Osteocyte (in vitro differentiated cells): ENCODE measurements at regions not wholly inside any gene's neighbourhood (a gene's known extent, or its start where the extent isn't known, plus 50 kb on each side); places are given as distances from the start of the nearest gene placed in this dataset.

Experiments
- DNase-seq: peaks from one replicate; pipeline ENCODE4 v3.0.0; 2021; ENCODE audit warnings: mixed read lengths; ENCODE audit not compliant: unreplicated experiment; ENCODE audit errors: extremely low spot score
- H3K27ac Mint-ChIP-seq: one replicate; pipeline ENCODE4 v1.8.0; 2021; ENCODE audit warnings: mild to moderate bottlenecking, mixed read lengths; ENCODE audit not compliant: unreplicated experiment
- H3K27me3 Mint-ChIP-seq: one replicate; pipeline ENCODE4 v1.8.0; 2021; ENCODE audit warnings: mixed read lengths; ENCODE audit not compliant: unreplicated experiment
- H3K36me3 Mint-ChIP-seq: one replicate; pipeline ENCODE4 v1.8.0; 2021; ENCODE audit warnings: mixed read lengths; ENCODE audit not compliant: unreplicated experiment
- H3K4me1 Mint-ChIP-seq: one replicate; pipeline ENCODE4 v1.8.0; 2021; ENCODE audit warnings: mixed read lengths; ENCODE audit not compliant: unreplicated experiment
- H3K4me3 Mint-ChIP-seq: one replicate; pipeline ENCODE4 v1.8.0; 2021; ENCODE audit warnings: mild to moderate bottlenecking, moderate library complexity, mixed read lengths; ENCODE audit not compliant: unreplicated experiment
- H3K9me3 Mint-ChIP-seq: one replicate; pipeline ENCODE4 v1.8.0; 2021; ENCODE audit warnings: mixed read lengths; ENCODE audit not compliant: unreplicated experiment
- CTCF ChIP-seq: fragments of 200-600 bp; sonication (generic); IDR thresholded peaks from 2 replicates; pipeline ENCODE4 v1.5.0; 2021; ENCODE audit warnings: antibody characterized with exemption, mild to moderate bottlenecking, moderate library complexity

GRCh38 chr7:118082506-118082905 lies 101.5 kb upstream of the LSM8 start:
- no peak for TF ChIP-seq CTCF
- Mint-ChIP-seq H3K4me3 (no peak overlapping the region), H3K27ac (no peak overlapping the region), H3K9me3 (no peaks in the 10 kb centered on the region), H3K36me3 (no peaks in the 10 kb centered on the region), H3K4me1 (peaks cover 4% of the 10 kb centered on the region), H3K27me3 (no peaks in the 10 kb centered on the region)
- no peak for DNase-seq

GRCh38 chr7:118085000-118085399 lies 99.0 kb upstream of the LSM8 start:
- Mint-ChIP-seq H3K4me1 (peaks cover 4% of the 10 kb centered on the region), H3K27ac (no peak overlapping the region), H3K9me3 (no peaks in the 10 kb centered on the region), H3K27me3 (no peaks in the 10 kb centered on the region), H3K4me3 (no peak overlapping the region), H3K36me3 (no peaks in the 10 kb centered on the region)
- DNase-seq, result no peak
- no peak for TF ChIP-seq CTCF

- H3K9me3 Mint-ChIP-seq, result no peaks in the 10 kb centered on the region
- peaks cover 4% of the 10 kb centered on the region for H3K4me1 Mint-ChIP-seq
- no peaks in the 10 kb centered on the region for H3K36me3 Mint-ChIP-seq
- TF ChIP-seq CTCF, result no peak
- H3K27me3 Mint-ChIP-seq, result peaks cover 7% of the 10 kb centered on the region
- no peak overlapping the region for H3K27ac Mint-ChIP-seq
- DNase-seq, result no peak
- no peak overlapping the region for H3K4me3 Mint-ChIP-seq
Observed at GRCh38 chr7:118087126-118087525, 96.8 kb upstream of the LSM8 start.

GRCh38 chr7:118094044-118094443 lies 89.9 kb upstream of the LSM8 start:
- Mint-ChIP-seq H3K4me3 (no peak overlapping the region), H3K27me3 (peaks cover 22% of the 10 kb centered on the region), H3K27ac (no peak overlapping the region), H3K9me3 (no peaks in the 10 kb centered on the region), H3K36me3 (no peaks in the 10 kb centered on the region), H3K4me1 (no peaks in the 10 kb centered on the region)
- no peak for TF ChIP-seq CTCF
- no peak for DNase-seq

- Mint-ChIP-seq H3K9me3 (peaks cover 5% of the 10 kb centered on the region), H3K27me3 (peaks cover 8% of the 10 kb centered on the region), H3K4me3 (no peak overlapping the region), H3K4me1 (no peaks in the 10 kb centered on the region), H3K36me3 (no peaks in the 10 kb centered on the region), H3K27ac (no peak overlapping the region)
- DNase-seq, result no peak
- TF ChIP-seq CTCF, result peak; percentile 73
Observed at GRCh38 chr7:118104812-118105441, 79.0 kb upstream of the LSM8 start.
